Naive thymus-derived CD4-positive, alpha-beta T cell (primary cell): ENCODE measurements at regions not wholly inside any gene's neighbourhood (a gene's known extent, or its start where the extent isn't known, plus 50 kb on each side); places are given as distances from the start of the nearest gene placed in this dataset.

Experiments used
- ATAC-seq: fragments of 150-1000 bp; cut with Tn5 transposase; 2 replicates; pipeline ENCODE4 v1.10.0; 2021; ENCODE audit warnings: mild to moderate bottlenecking, moderate library complexity
- CTCF ChIA-PET: fragments of 350-600 bp; sonication (Branson Sonifier 250); formaldehyde crosslinking; loops from one replicate; lab custom pipeline; 2021; ENCODE audit warnings: antibody characterized with exemption; lab: Charles Lee
- POLR2A ChIA-PET: fragments of 350-600 bp; sonication (Branson Sonifier 250); formaldehyde crosslinking; loops from one replicate; lab custom pipeline; 2021; ENCODE audit warnings: antibody characterized with exemption, inconsistent platforms; lab: Charles Lee
- DNase-seq, 9 donors: peaks; one replicate each; pipeline versions ENCODE4 v3.0.0 to v3.0.0-alpha.2; 2020 to 2022; ENCODE audit warnings: mixed read lengths in 1 of 9
- H3K27ac ChIP-seq: one replicate; pipeline ENCODE4 v1.7.0; 2013; ENCODE audit warnings: mild to moderate bottlenecking, low read depth, low read length, moderate library complexity
- H3K27me3 ChIP-seq, 2 donors: one replicate each; pipeline ENCODE4 v1.7.0; 2013; ENCODE audit warnings: low read length in 2 of 2, mild to moderate bottlenecking in 2 of 2, moderate library complexity in 2 of 2; ENCODE audit not compliant: control insufficient read depth in 2 of 2, insufficient read depth in 2 of 2
- H3K36me3 ChIP-seq, 3 experiments: 1 replicate in 2 of 3; 2 replicates in 1 of 3; pipeline ENCODE4 v1.7.0; 2013; ENCODE audit warnings: low read length in 3 of 3, mild to moderate bottlenecking in 3 of 3, moderate library complexity in 1 of 3; ENCODE audit not compliant: insufficient read depth in 3 of 3, control insufficient read depth in 2 of 3
- H3K4me1 ChIP-seq, 2 donors: one replicate each; pipeline ENCODE4 v1.7.0; 2013; ENCODE audit warnings: low read length in 2 of 2, mild to moderate bottlenecking in 2 of 2, moderate library complexity in 1 of 2; ENCODE audit not compliant: control insufficient read depth in 2 of 2, insufficient read depth in 2 of 2
- H3K4me3 ChIP-seq: 2 replicates; pipeline ENCODE4 v1.7.0; 2013; ENCODE audit warnings: mild to moderate bottlenecking, low read length
- H3K9me3 ChIP-seq, 3 experiments: 1 replicate in 2 of 3; 2 replicates in 1 of 3; pipeline ENCODE4 v1.7.0; 2013; ENCODE audit warnings: low read length in 3 of 3; ENCODE audit not compliant: control insufficient read depth in 2 of 3
- H3K27ac Mint-ChIP-seq, 9 donors: one replicate each; pipeline ENCODE4 v1.8.0; 2020 to 2022; ENCODE audit warnings: mixed read lengths in 9 of 9, mild to moderate bottlenecking in 8 of 9, moderate library complexity in 5 of 9, inconsistent platforms in 2 of 9
- H3K27me3 Mint-ChIP-seq, 5 donors: one replicate each; pipeline ENCODE4 v1.8.0; 2021 to 2022; ENCODE audit warnings: mixed read lengths in 5 of 5, mild to moderate bottlenecking in 1 of 5
- H3K36me3 Mint-ChIP-seq, 5 donors: one replicate each; pipeline ENCODE4 v1.8.0; 2020 to 2022; ENCODE audit warnings: mixed read lengths in 5 of 5, mild to moderate bottlenecking in 3 of 5, inconsistent platforms in 1 of 5
- H3K4me1 Mint-ChIP-seq, 7 donors: one replicate each; pipeline ENCODE4 v1.8.0; 2020 to 2022; ENCODE audit warnings: mixed read lengths in 7 of 7, mild to moderate bottlenecking in 3 of 7, inconsistent platforms in 1 of 7
- H3K4me3 Mint-ChIP-seq, 10 donors: one replicate each; pipeline ENCODE4 v1.8.0; 2020 to 2022; ENCODE audit warnings: mild to moderate bottlenecking in 10 of 10, mixed read lengths in 10 of 10, moderate library complexity in 6 of 10, inconsistent platforms in 2 of 10
- H3K9me3 Mint-ChIP-seq, 11 donors: one replicate each; pipeline ENCODE4 v1.8.0; 2020 to 2022; ENCODE audit warnings: mixed read lengths in 11 of 11, mild to moderate bottlenecking in 4 of 11, inconsistent platforms in 1 of 11, moderate library complexity in 1 of 11
- intact Hi-C, 2 donors: fragments of 100-400 bp; cut with micrococcal nuclease; formaldehyde crosslinking; loops; one replicate each; pipeline ENCODE4 v1.15.1; 2023

DNA sequence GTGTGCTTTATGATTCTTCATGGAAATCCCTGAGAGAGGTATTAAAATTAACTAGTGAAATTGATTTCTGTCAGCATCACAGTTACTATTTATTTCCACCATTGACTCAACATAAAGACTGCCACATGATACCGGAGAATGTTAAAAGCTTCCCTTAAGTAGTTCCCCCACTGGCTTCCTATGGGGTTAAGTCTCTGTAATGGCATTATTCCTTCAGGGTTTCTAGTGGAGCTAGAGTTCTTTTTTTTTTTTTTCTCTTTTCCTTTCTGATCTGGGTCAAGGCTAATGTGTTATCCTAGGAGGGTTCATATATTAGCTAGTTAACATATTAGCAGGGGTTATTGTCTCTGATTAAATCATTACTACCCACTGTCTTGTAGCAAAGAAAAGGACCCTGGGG lies 1919.1 kb upstream of the PIK3C3 start:
- POLR2A ChIA-PET, result no interaction called here
- intact Hi-C loops, result no loop called here
- DNase-seq, result no peak

DNA sequence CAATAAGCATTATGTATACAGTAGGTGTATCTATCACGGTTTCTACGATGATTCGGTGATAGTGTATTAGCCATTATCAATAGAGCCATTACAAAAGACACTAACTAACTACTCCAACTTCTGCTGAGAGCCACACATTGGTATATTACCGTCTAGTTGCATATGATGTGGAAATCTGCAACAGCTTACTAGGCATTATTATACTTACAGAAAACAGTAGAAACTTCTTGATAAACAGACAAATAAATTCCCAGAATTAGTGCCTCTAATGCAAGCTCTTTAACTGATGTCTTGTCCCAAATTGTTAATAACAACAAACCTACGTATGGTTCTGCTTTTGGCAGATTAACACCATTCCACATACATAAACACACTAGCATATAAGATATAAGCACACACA lies 1923.0 kb upstream of the PIK3C3 start:
- H3K27ac ChIP-seq, result no peak overlapping the region
- H3K4me3 ChIP-seq, result no peak overlapping the region
- ChIA-PET POLR2A (no interaction called here), CTCF (no interaction called here)
- Mint-ChIP-seq H3K36me3 (no peaks in the 10 kb centered on the region), H3K9me3 (peaks cover 0 to 6% (median 3%) of the 10 kb centered on the region in 11 donors), H3K27me3 (no peaks in the 10 kb centered on the region), H3K4me3 (no peak overlapping the region), H3K27ac (no peak overlapping the region), H3K4me1 (no peaks in the 10 kb centered on the region)
- DNase-seq, result no peak
- no peak for ATAC-seq
- H3K36me3 ChIP-seq, result no peaks in the 10 kb centered on the region
- intact Hi-C loops, result no loop called here
- H3K4me1 ChIP-seq, result no peaks in the 10 kb centered on the region
- H3K9me3 ChIP-seq, result no peaks in the 10 kb centered on the region
- H3K27me3 ChIP-seq, result no peaks in the 10 kb centered on the region

More for the DNA sequence above, 1919.1 kb upstream of the PIK3C3 start:
- Mint-ChIP-seq H3K36me3 (no peaks in the 10 kb centered on the region), H3K27me3 (no peaks in the 10 kb centered on the region), H3K4me1 (no peaks in the 10 kb centered on the region), H3K4me3 (no peak overlapping the region), H3K27ac (no peak overlapping the region), H3K9me3 (peaks cover 0 to 16% (median 3%) of the 10 kb centered on the region in 11 donors)
- no peak for ATAC-seq
- no peaks in the 10 kb centered on the region for H3K36me3 ChIP-seq
- CTCF ChIA-PET, result no interaction called here
- no peak overlapping the region for H3K27ac ChIP-seq
- H3K4me1 ChIP-seq, result no peaks in the 10 kb centered on the region
- H3K27me3 ChIP-seq, result no peaks in the 10 kb centered on the region
- no peak overlapping the region for H3K4me3 ChIP-seq
- no peaks in the 10 kb centered on the region for H3K9me3 ChIP-seq

DNA sequence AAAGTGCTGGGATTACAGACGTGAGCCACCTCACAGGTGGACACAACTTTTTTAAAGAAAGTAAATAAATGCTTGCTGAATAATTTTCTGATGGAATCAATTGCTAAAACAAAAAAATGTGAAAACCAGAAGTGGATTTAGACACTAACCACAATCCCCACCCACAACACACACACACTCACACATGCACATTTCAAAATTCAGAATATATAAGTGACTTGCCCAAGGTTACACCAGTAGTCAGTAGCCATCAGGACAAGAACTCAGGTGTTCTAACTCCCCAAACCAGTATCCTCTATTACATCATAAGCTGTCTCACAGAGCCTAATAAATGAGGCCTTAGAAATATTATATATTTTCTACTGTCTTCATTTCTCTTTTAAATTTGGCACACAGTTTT lies 1923.6 kb upstream of the PIK3C3 start:
- Mint-ChIP-seq H3K27ac (no peak overlapping the region), H3K36me3 (no peaks in the 10 kb centered on the region), H3K9me3 (peaks cover 0 to 6% (median 2%) of the 10 kb centered on the region in 11 donors), H3K4me3 (no peak overlapping the region), H3K4me1 (no peaks in the 10 kb centered on the region), H3K27me3 (no peaks in the 10 kb centered on the region)
- ATAC-seq (no peak), DNase-seq (no peak)
- Histone ChIP-seq H3K27me3 (no peaks in the 10 kb centered on the region), H3K36me3 (no peaks in the 10 kb centered on the region), H3K9me3 (no peaks in the 10 kb centered on the region), H3K4me3 (no peak overlapping the region), H3K4me1 (no peaks in the 10 kb centered on the region), H3K27ac (no peak overlapping the region)
- POLR2A ChIA-PET, result no interaction called here
- CTCF ChIA-PET, result no interaction called here
- intact Hi-C loops, result no loop called here

DNA sequence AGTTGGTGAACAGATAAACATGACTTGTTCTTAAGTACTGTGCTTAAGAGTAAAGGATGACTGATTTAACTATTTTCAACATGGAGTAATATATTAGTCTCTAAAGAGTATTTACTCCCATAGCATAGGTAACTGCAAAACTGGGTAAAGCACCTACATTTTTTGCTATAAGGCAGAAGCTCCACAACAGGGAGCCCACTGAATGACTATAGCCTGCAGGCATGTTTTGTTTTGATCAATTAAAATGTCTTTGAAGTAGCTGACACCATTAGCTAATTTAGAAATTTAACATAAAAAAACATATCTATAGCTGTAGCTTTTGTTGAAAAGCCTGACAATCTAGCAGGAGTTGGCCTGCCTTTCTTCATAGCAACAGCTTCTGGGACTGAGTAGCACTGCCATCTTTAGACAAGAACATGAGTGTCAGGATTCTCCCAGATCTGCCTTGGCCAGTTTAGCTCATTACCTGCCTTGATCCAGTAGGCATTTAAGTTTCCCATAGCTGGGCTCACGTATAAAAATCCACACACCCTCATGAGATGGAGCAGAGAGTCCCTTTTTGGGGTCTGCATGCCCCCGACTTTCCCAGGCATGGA lies 1935.1 kb upstream of the PIK3C3 start:
- no peak overlapping the region for H3K4me3 ChIP-seq
- POLR2A ChIA-PET, result no interaction called here
- H3K27ac ChIP-seq, result no peak overlapping the region
- no peaks in the 10 kb centered on the region for H3K4me1 ChIP-seq
- no peak overlapping the region for H3K4me3 Mint-ChIP-seq
- H3K27ac Mint-ChIP-seq, result no peak overlapping the region
- DNase-seq (no peak), ATAC-seq (no peak)
- H3K36me3 ChIP-seq, result no peaks in the 10 kb centered on the region
- peaks cover 0 to 25% (median under 1%) of the 10 kb centered on the region in 11 donors for H3K9me3 Mint-ChIP-seq
- intact Hi-C loops, result no loop called here
- no peaks in the 10 kb centered on the region for H3K27me3 ChIP-seq
- H3K36me3 Mint-ChIP-seq, result no peaks in the 10 kb centered on the region
- H3K27me3 Mint-ChIP-seq, result no peaks in the 10 kb centered on the region
- no peaks in the 10 kb centered on the region for H3K4me1 Mint-ChIP-seq
- no peaks in the 10 kb centered on the region for H3K9me3 ChIP-seq
- CTCF ChIA-PET, result no interaction called here

DNA sequence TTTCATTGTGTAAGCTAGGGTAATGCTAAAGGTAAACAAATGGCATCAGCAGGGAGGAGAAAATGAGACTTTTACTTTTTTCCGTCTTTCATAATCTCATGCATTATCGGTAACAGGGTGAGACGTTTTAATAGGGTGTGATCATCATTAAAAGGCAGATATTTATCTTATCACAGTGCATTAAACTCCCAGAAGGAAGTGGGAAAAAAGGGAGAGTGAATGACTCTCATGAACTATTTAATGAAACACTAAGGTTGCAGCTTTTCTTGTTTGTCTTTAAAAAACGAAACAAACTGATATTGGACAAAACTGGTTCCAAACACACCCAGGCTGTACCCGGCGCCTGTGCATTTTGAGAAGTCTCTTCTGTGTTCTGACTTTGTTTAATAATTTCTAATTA lies 1936.8 kb upstream of the PIK3C3 start:
- H3K27ac Mint-ChIP-seq, result no peak overlapping the region
- no peak overlapping the region for H3K4me3 Mint-ChIP-seq

DNA sequence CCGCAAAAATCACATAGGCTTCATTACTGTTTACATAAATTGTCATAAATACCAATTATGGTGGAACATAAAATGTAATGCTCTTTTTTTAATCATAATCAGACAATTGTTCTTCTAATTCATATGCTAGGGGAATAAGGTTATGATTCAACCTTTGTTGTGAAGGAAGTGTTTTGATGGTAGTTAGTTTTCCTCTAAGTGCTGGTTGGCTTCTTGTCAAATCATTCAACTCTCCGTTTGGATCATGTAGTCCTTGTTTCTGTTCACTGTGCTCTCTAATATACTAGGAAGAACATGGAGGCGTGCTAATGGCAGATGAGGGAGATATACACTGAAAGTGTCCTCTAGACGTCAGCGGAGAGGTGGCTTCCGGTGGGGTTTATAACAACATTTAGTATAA lies 1938.0 kb upstream of the PIK3C3 start:
- H3K27me3 ChIP-seq, result no peaks in the 10 kb centered on the region
- Mint-ChIP-seq H3K4me3 (no peak overlapping the region), H3K27ac (no peak overlapping the region), H3K9me3 (peaks cover 0 to 22% (median 0%) of the 10 kb centered on the region in 11 donors), H3K27me3 (no peaks in the 10 kb centered on the region), H3K36me3 (no peaks in the 10 kb centered on the region), H3K4me1 (no peaks in the 10 kb centered on the region)
- no peak overlapping the region for H3K4me3 ChIP-seq
- intact Hi-C loops, result no loop called here
- no peaks in the 10 kb centered on the region for H3K4me1 ChIP-seq
- ChIA-PET POLR2A (no interaction called here), CTCF (no interaction called here)
- H3K9me3 ChIP-seq, result no peaks in the 10 kb centered on the region
- H3K27ac ChIP-seq, result no peak overlapping the region
- DNase-seq, result no peak
- ATAC-seq, result no peak
- no peaks in the 10 kb centered on the region for H3K36me3 ChIP-seq

More for the DNA sequence above, 1936.8 kb upstream of the PIK3C3 start:
- peaks cover 0 to 24% (median 0%) of the 10 kb centered on the region in 11 donors for H3K9me3 Mint-ChIP-seq
- Histone ChIP-seq H3K9me3 (no peaks in the 10 kb centered on the region), H3K27ac (no peak overlapping the region), H3K36me3 (no peaks in the 10 kb centered on the region), H3K4me1 (no peaks in the 10 kb centered on the region), H3K27me3 (no peaks in the 10 kb centered on the region), H3K4me3 (no peak overlapping the region)
- no peak for ATAC-seq
- no peaks in the 10 kb centered on the region for H3K4me1 Mint-ChIP-seq
- H3K27me3 Mint-ChIP-seq, result no peaks in the 10 kb centered on the region
- intact Hi-C loops, result no loop called here
- POLR2A ChIA-PET, result no interaction called here
- no peaks in the 10 kb centered on the region for H3K36me3 Mint-ChIP-seq
- CTCF ChIA-PET, result no interaction called here
- DNase-seq, result no peak

DNA sequence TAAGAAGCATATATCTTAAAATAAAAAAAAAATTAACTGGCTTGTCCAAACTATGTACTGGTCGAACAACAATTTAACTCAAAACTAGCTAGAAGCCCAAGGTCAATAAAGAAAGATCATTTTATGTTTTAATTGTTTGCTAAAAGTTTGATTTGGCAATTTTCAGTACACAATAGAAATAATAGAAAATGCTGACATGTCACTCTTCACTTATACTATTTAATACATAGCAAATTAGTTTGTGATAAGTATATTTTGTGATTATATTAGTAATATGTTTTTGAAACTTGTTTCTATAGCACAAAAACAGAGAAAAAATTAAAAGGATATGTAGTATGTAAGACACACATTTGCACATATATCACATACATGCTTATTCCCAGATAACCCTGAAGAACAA lies 1938.6 kb upstream of the PIK3C3 start:
- no peaks in the 10 kb centered on the region for H3K4me1 ChIP-seq
- peaks cover 0 to 25% (median 0%) of the 10 kb centered on the region in 11 donors for H3K9me3 Mint-ChIP-seq
- no peaks in the 10 kb centered on the region for H3K27me3 ChIP-seq
- H3K4me1 Mint-ChIP-seq, result no peaks in the 10 kb centered on the region
- CTCF ChIA-PET, result no interaction called here
- H3K27me3 Mint-ChIP-seq, result no peaks in the 10 kb centered on the region
- H3K27ac ChIP-seq, result no peak overlapping the region
- no peaks in the 10 kb centered on the region for H3K9me3 ChIP-seq
- intact Hi-C loops, result no loop called here
- H3K27ac Mint-ChIP-seq, result no peak overlapping the region
- no peak for ATAC-seq
- no peak overlapping the region for H3K4me3 Mint-ChIP-seq
- no peaks in the 10 kb centered on the region for H3K36me3 Mint-ChIP-seq
- no peaks in the 10 kb centered on the region for H3K36me3 ChIP-seq
- no peak overlapping the region for H3K4me3 ChIP-seq
- DNase-seq, result no peak
- POLR2A ChIA-PET, result no interaction called here
